NOMO-1 treated with DMSO at 0.1 percent for 48 hours (cell line): ENCODE measurements at regions not wholly inside any gene's neighbourhood (a gene's known extent, or its start where the extent isn't known, plus 50 kb on each side); places are given as distances from the start of the nearest gene placed in this dataset.
"Not testable (repeated sequence)": the region's sequence is repeated elsewhere in the genome, so short reads cannot be mapped to it uniquely, and the experiment has no call there.

Experiments used
- DNase-seq: peaks from one replicate; lab custom pipeline; 2025; ENCODE audit not compliant: unreplicated experiment; lab: John Stamatoyannopoulos, UW

DNA sequence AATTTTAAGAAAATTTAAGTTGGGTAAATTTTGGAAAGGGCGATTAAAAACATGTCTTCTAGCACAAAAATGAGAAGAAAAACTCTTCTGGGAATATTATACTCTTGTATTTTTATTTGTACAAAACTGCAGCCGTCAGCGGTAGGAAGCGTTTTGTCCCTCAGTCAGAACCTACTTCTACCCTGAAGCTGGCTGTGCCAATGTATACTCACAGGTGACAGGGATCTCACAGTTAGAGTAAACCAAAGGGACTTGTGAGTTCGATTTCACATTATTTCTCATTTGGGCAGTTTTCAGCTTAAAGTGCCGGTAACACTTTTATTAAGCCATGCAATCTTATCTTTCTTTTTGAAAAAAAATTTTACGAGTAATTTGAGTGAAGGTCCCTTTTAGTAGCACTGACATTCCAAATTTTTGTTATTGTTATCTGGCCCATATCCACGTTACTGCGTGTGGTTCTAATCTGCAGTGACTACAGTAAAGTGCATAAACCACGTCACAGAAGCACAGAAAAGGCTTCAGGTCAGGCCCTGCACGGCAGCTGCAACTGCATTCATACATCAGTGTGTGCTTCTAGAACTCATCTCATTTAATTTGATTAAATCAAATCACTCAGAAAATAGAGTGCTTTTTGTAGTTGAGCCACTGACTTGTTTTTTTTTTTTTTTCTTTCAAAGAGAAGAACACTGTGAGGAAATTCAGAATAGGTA is 387.3 kb downstream of the LIG4 start:
- no peak for DNase-seq

GRCh38 chr13:107824635-107825034 is 390.7 kb downstream of the LIG4 start:
- no peak for DNase-seq

DNA sequence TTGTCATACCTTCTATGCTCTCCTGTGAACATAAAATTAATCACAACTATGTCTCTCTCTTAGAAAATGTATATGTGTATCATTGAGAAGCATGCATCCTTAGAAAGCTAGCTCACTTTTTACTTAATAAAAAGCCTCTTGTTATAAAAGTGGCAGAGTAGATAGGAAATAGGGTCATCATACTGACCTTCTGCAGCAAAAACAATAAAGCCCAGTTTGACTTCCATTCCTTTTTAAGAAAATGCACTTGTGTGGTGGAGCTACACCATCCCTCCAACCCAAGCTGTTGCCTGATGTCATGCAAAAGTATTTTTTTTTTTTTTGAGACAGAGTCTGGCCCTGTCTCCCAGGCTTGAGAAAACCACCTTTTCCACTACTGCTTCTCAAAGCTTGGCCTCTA is 393.3 kb downstream of the LIG4 start:
- no peak for DNase-seq

DNA sequence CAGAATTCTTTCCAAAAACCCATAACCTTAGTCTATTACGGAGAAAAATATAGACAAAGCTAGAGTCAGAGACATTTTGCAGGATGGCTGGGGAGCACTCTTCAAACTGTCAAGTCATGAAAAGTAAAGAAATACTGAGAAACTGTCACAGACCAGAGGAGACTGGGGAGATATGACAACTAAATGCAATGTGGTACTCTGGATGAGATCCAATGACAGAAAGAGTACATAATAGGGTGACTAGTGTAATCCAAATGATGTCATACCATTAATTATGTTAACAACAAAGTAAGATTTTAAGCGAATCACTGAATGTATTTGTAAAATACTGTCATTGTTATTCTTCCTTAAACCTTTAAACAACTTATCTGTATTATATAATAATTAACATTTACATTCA is 393.8 kb downstream of the LIG4 start:
- DNase-seq, result no peak

DNA sequence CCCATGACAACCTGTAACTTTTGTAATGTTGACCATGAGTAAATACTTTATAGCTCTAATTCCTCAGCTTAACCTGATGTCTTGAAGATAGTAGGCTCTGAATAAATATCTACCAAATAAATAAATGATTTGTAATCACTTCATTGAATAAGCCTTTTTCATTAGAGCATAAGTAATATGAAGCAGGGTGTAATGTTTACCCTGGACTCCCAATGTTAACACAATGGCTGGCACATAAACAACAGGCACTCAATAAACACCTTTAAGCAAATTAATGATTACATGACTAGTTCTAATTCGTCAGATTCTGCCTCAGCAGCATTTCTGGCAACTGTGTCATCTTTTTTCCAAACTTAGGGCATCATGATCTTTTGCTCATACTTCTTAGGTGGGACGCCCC is 396.3 kb downstream of the LIG4 start:
- DNase-seq, result no peak

- DNase-seq, result no peak
Observed at GRCh38 chr13:107817647-107818287, 397.6 kb downstream of the LIG4 start.

GRCh38 chr13:107812014-107812412 is 403.3 kb downstream of the LIG4 start:
- DNase-seq, result no peak

DNA sequence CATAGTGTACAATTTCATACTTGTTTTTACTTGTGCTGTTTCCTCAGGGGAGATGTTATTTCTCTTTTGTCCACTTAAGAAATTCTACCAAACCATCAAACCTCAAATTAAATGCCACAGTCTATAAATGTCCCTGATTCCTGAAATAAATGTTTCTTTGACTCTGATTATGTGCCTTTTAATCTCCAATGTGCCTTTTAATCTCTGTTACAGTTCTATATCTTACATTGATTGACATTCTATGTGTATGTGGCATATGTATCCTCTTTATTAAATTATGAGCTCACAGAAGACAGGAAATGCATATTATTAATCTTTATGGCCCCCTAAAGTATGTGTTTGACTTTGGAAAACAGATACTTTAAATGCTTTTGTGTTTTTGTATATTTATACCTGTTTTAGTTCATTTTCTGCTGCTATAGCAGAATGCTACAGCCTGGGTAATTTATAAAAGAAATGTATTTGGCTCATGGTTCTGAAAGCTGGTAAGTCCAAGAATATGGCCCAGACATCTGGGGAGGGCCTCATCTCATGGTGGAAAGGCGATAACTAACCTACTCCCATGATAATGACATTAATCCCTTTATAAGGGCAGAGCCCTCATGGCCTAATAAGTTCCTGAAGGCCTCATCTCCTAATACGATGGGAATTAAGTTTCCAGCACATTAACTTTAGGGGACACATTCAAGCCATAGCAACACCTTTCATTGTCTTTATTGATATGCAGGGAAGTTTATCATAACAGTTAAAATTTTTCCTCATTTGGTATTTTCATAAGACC is 403.9 kb downstream of the LIG4 start:
- DNase-seq, result no peak

- DNase-seq, result no peak
Observed at GRCh38 chr13:107809125-107809524, 406.2 kb downstream of the LIG4 start.

GRCh38 chr13:107808389-107808788 is 406.9 kb downstream of the LIG4 start:
- no peak for DNase-seq

- no peak for DNase-seq
Observed at GRCh38 chr13:107807306-107808073, 407.8 kb downstream of the LIG4 start.

DNA sequence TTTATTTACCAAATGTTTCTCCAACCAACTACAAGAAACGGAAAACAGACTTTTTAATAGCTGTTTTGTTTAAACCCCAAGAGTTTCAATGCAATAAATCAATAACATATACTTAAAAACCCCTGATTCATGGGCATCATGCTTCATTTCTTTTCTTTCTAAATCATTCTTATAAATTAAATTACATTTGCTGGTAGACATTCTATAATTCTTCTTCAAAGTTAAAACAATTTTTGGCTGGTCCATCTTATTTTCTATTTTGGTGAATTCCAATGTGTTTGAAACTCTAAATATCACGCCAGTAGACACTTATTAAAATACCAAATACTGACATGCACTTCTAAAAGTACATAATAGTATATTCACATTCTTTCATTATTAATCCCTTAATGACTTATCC is 408.6 kb downstream of the LIG4 start:
- no peak for DNase-seq

- no peak for DNase-seq
Observed at GRCh38 chr13:107803822-107804495, 411.4 kb downstream of the LIG4 start.

DNA sequence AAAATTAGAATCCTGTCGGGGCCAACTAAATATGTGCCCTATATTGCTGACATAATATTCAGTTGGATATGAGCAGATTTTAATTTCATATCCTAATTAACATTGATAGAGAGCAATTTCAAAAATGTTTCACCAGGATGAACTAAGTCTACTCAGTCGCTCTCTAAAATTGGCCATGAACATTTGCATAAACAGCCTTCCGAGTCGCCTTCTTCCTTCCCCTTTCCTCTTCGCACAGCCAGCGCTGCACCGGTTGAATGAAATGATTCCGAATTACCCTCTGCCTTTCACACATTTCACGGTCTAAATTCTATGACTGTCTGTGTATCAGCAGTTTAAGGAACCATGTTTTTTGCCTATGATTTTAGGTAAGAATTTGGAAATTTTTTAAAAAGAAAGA is 413.7 kb downstream of the LIG4 start:
- no peak for DNase-seq

DNA sequence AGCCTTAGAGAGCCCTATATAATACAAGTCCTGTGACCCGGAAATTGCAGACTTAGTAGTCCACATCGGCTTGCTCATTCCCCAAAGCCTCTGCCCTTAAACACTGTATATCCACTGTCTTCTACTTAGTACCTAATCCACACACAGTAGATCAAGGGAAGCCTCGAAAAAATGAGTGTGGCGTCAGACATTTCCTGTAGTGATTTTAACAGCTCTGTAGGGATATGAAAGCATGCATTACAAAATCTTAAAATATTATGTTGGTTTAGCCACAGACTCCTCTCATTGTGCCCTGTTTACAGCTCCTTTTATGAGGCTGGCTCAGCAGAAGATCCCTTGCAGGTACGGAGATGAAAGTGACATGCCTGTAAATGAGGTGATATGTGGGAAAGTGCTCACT is 416.3 kb downstream of the LIG4 start:
- no peak for DNase-seq

- DNase-seq, result no peak
Observed at GRCh38 chr13:107790397-107790796, 424.9 kb downstream of the LIG4 start.

DNA sequence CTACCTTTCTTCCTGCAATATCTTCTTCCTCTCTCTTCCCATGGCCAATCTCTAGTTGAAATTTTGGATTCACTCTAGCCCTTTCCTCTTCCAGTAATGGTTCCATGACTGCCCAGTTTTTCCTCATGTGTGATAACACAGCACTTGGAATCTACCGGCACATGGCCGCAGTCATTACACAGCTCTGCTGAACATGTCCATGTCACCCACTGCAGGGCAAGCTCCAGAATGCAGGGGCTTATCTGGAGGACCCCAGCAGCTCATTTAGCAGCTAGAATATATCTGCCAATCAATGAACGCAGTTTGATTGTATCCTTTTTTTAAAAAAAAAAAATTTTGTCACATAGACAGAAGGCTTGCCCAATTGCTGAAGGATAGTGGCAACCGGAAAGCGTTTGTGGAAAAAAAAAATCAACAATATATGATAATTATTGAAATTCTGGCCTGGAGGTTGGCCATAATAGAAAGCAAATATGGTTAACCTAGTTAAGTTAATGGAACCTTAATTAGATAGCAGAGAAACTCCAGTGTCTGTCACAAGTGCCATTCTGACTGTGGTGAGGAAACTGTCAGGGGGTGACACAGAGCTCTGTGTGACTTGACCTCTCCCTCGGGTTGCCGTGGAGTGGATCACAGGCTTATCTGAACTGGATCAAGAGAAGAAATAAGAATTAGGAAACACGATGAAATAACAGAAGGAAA is 426.7 kb downstream of the LIG4 start:
- no peak for DNase-seq

DNA sequence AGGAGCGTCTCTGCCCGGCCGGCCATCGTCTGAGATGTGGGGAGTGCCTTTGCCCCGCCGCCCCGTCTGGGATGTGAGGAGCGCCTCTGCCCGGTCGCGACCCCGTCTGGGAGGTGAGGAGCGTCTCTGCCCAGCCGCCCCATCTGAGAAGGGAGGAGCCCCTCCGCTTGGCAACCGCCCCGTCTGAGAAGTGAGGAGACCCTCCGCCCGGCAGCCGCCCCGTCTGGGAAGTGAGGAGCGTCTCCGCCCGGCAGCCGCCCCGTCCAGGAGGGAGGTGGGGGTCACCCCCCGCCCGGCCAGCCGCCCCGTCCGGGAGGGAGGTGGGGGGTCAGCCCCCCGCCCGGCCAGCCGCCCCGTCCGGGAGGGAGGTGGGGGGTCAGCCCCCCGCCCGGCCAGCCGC is 432.7 kb downstream of the LIG4 start:
- DNase-seq, result not testable (repeated sequence)

DNA sequence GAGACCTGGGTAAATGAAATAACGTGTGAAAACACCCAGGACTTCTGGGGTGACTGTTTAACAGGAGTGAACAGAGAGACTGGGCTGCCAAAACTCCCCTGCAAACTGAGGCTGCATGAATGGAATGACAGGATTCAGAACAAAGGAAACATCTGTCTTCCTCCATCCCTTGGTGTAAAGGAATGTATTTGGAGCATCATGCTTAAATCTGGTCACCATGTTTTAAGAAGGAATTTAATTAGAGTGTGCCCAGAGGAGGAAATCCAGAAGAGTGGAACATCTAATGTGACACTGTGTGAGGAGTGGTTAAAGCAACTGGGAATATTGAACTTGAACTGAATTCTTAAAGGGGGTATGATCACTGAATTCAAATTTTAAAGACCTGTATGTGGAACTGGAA is 437.2 kb downstream of the LIG4 start:
- DNase-seq, result no peak

DNA sequence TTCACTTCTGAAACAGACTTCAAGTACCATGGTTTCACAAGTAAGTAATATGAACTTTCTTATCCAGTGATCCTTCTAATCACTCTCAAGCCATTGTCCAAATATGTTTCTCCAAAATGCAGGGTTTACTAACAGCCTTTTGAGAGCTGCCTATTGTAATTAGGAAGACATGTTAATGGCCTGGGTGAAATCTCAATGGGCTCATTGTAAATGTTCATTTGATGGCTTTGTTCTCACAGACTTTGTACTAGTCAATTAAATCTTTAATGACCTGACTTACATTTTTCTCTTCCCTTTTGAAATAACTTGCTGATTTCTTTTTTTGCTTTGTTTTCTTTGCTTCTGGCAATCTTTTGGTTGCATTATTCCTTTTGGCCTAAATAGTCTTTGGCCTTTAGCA is 444.8 kb downstream of the LIG4 start:
- DNase-seq, result no peak
